ENCODE measurements at regions not wholly inside any gene's neighbourhood (a gene's known extent, or its start where the extent isn't known, plus 50 kb on each side); places are given as distances from the start of the nearest gene placed in this dataset.

GRCh38 chr3:20742903-20743552, 557.0 kb upstream of the SGO1 start:
- TF ChIP-seq CTCF (IDR thresholded peaks at IDR 0.05; ENCODE audit: unreplicated experiment), result no peak
- H3K27ac Mint-ChIP-seq (ENCODE audit: unreplicated experiment), result no peak overlapping the region
- CTCF ChIA-PET, result no interaction called here

DNA sequence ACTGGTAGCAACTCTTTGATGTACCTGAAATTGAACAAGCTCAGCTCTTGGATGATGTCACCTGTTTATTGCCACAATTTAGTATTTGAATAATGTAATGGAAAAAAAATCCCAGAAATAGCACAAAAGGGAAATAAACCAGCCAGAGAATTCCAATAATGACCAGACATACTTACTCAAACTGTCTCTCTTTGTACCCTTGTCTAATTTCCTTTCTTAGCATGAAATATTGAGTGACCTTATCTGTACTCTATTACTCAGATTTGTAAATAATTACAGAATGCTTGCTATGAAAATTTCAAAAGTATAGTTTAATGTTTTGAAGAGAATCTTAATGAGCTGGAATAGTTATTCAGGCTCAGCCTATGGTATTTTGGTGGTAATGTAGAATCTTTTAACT, 555.4 kb upstream of the SGO1 start:
- no TSS peak for BruUV-seq (replicated peaks)
- intact Hi-C loops (cut with micrococcal nuclease; ENCODE audit: unreplicated experiment), result loop anchor here (2.0 to 5.0 kb wide), 4 partner anchors 64 to 514 kb away; no protein-coding TSS in a partner anchor
- Mint-ChIP-seq H3K4me1 (ENCODE audit: low read depth, unreplicated experiment) (no peaks in the 10 kb centered on the region), H3K27me3 (ENCODE audit: unreplicated experiment) (no peaks in the 10 kb centered on the region), H3K4me3 (ENCODE audit: low read depth, unreplicated experiment) (no peak overlapping the region), H3K36me3 (ENCODE audit: insufficient read depth, unreplicated experiment) (no peaks in the 10 kb centered on the region), H3K27ac (ENCODE audit: unreplicated experiment) (no peak overlapping the region), H3K9me3 (ENCODE audit: low read depth, unreplicated experiment) (no peaks in the 10 kb centered on the region)
- DNase-seq, result no peak
- no peak for TF ChIP-seq CTCF (IDR thresholded peaks at IDR 0.05; ENCODE audit: unreplicated experiment)
- CTCF ChIA-PET, result no interaction called here

More at GRCh38 chr3:20742903-20743552, 557.0 kb upstream of the SGO1 start:
- Mint-ChIP-seq H3K27me3 (ENCODE audit: unreplicated experiment) (no peaks in the 10 kb centered on the region), H3K9me3 (ENCODE audit: low read depth, unreplicated experiment) (no peaks in the 10 kb centered on the region), H3K36me3 (ENCODE audit: insufficient read depth, unreplicated experiment) (no peaks in the 10 kb centered on the region), H3K4me1 (ENCODE audit: low read depth, unreplicated experiment) (no peaks in the 10 kb centered on the region), H3K4me3 (ENCODE audit: low read depth, unreplicated experiment) (no peak overlapping the region)
- no peak for DNase-seq
- intact Hi-C loops (cut with micrococcal nuclease; ENCODE audit: unreplicated experiment), result loop anchor here (5.0 kb wide), 2 partner anchors 66 to 516 kb away; no protein-coding TSS in a partner anchor
- no TSS peak for BruUV-seq (replicated peaks)

GRCh38 chr3:20739814-20740213, 553.8 kb upstream of the SGO1 start:
- intact Hi-C loops (cut with micrococcal nuclease; ENCODE audit: unreplicated experiment), result loop anchor here (2.0 to 5.0 kb wide), 4 partner anchors 63 to 513 kb away; no protein-coding TSS in a partner anchor
- no peaks in the 10 kb centered on the region for H3K9me3 Mint-ChIP-seq (ENCODE audit: low read depth, unreplicated experiment)
- no peaks in the 10 kb centered on the region for H3K4me1 Mint-ChIP-seq (ENCODE audit: low read depth, unreplicated experiment)
- no peak for DNase-seq
- CTCF ChIA-PET, result interaction anchor here (0.6 kb wide), 1 partner anchor 696 kb away, joined by 3 read pairs; no protein-coding TSS in a partner anchor
- H3K27me3 Mint-ChIP-seq (ENCODE audit: unreplicated experiment), result no peaks in the 10 kb centered on the region
- H3K27ac Mint-ChIP-seq (ENCODE audit: unreplicated experiment), result no peak overlapping the region
- TF ChIP-seq CTCF (IDR thresholded peaks at IDR 0.05; ENCODE audit: unreplicated experiment), result no peak
- no peaks in the 10 kb centered on the region for H3K36me3 Mint-ChIP-seq (ENCODE audit: insufficient read depth, unreplicated experiment)
- BruUV-seq (replicated peaks), result no TSS peak
- H3K4me3 Mint-ChIP-seq (ENCODE audit: low read depth, unreplicated experiment), result no peak overlapping the region

DNA sequence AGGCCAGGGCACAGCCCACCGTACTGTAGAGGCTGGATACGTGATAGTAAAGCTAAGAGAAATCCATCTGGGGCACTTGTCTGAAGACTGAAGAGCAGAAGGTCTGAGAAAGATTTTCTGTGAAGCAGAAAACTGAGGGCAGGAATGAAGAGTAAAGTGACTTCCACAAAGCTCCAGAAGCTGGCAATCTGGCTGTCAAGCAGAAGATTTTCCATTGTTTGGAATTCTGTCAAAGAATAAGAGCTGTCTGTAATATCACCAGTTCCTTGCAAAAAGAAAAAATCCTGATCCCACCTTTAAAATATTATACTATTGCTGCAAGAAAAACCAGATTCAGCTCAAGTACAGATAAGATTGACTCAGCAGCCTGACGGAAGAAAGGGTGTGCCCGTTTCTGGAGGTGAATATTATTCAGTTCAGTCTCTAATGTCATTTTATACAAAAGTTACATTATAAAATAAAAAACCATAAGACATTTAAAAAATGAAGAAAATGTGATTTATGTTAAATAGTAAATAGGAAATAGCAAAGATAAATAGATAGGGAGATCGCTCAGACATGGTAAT, 550.4 kb upstream of the SGO1 start:
- no peak overlapping the region for H3K4me3 Mint-ChIP-seq (ENCODE audit: low read depth, unreplicated experiment)
- H3K27ac Mint-ChIP-seq (ENCODE audit: unreplicated experiment), result no peak overlapping the region
- CTCF ChIA-PET, result no interaction called here
- DNase-seq, result no peak
- no peaks in the 10 kb centered on the region for H3K27me3 Mint-ChIP-seq (ENCODE audit: unreplicated experiment)
- intact Hi-C loops (cut with micrococcal nuclease; ENCODE audit: unreplicated experiment), result no loop called here
- no peaks in the 10 kb centered on the region for H3K4me1 Mint-ChIP-seq (ENCODE audit: low read depth, unreplicated experiment)
- no peaks in the 10 kb centered on the region for H3K9me3 Mint-ChIP-seq (ENCODE audit: low read depth, unreplicated experiment)
- BruUV-seq (replicated peaks), result no TSS peak
- no peak for TF ChIP-seq CTCF (IDR thresholded peaks at IDR 0.05; ENCODE audit: unreplicated experiment)
- no peaks in the 10 kb centered on the region for H3K36me3 Mint-ChIP-seq (ENCODE audit: insufficient read depth, unreplicated experiment)

All from Calu3 (cell line).